Activated CD8-positive, alpha-beta memory T cell treated with anti-CD3 and anti-CD28 coated beads, Interleukin-2, amount 10 ng/mL, durations not matched to agents 7 days and 5 days (primary cell): ENCODE measurements at regions not wholly inside any gene's neighbourhood (a gene's known extent, or its start where the extent isn't known, plus 50 kb on each side); places are given as distances from the start of the nearest gene placed in this dataset.
"Not testable (repeated sequence)": the region's sequence is repeated elsewhere in the genome, so short reads cannot be mapped to it uniquely, and the experiment has no call there.

Source experiments
- ATAC-seq: fragments of 150-1000 bp; cut with Tn5 transposase; one replicate; pipeline ENCODE4 v1.10.0; 2021; ENCODE audit warnings: moderate library complexity
- CTCF ChIA-PET: fragments of 350-600 bp; sonication (Branson Sonifier 250); formaldehyde crosslinking; loops from one replicate; lab custom pipeline; 2021; ENCODE audit warnings: antibody characterized with exemption; lab: Charles Lee
- DNase-seq: peaks from one replicate; pipeline ENCODE4 v3.0.0-alpha.2; 2020
- H3K27ac Mint-ChIP-seq: one replicate; pipeline ENCODE4 v1.8.0; 2021; ENCODE audit warnings: mild to moderate bottlenecking, mixed read lengths
- H3K27me3 Mint-ChIP-seq: one replicate; pipeline ENCODE4 v1.8.0; 2021; ENCODE audit warnings: mixed read lengths
- H3K36me3 Mint-ChIP-seq: one replicate; pipeline ENCODE4 v1.8.0; 2021; ENCODE audit warnings: mild to moderate bottlenecking, mixed read lengths
- H3K4me1 Mint-ChIP-seq: one replicate; pipeline ENCODE4 v1.8.0; 2021; ENCODE audit warnings: mixed read lengths
- H3K4me3 Mint-ChIP-seq: one replicate; pipeline ENCODE4 v1.8.0; 2021; ENCODE audit warnings: mild to moderate bottlenecking, moderate library complexity, mixed read lengths
- H3K9me3 Mint-ChIP-seq: one replicate; pipeline ENCODE4 v1.8.0; 2022; ENCODE audit warnings: low read depth, mixed read lengths

- CTCF ChIA-PET: no interaction called here
- Mint-ChIP-seq H3K27me3 (no peaks in the 10 kb centered on the region), H3K9me3 (no peaks in the 10 kb centered on the region), H3K4me3 (no peak overlapping the region), H3K4me1 (no peaks in the 10 kb centered on the region), H3K27ac (no peak overlapping the region), H3K36me3 (no peaks in the 10 kb centered on the region)
- ATAC-seq (no peak), DNase-seq (no peak)
Observed at GRCh38 chr2:19169134-19169768, 189.2 kb downstream of the OSR1 start.

GRCh38 chr2:19164099-19164498 is 194.3 kb downstream of the OSR1 start:
- H3K4me1 Mint-ChIP-seq, H3K36me3 Mint-ChIP-seq, ATAC-seq, H3K9me3 Mint-ChIP-seq, CTCF ChIA-PET, DNase-seq, H3K27me3 Mint-ChIP-seq, H3K27ac Mint-ChIP-seq, H3K4me3 Mint-ChIP-seq: not testable (repeated sequence)

GRCh38 chr2:19158896-19159295 is 199.5 kb downstream of the OSR1 start:
- Mint-ChIP-seq H3K27ac (no peak overlapping the region), H3K4me3 (no peak overlapping the region), H3K36me3 (no peaks in the 10 kb centered on the region), H3K9me3 (peaks cover 4% of the 10 kb centered on the region), H3K4me1 (no peaks in the 10 kb centered on the region), H3K27me3 (no peaks in the 10 kb centered on the region)
- ATAC-seq (no peak), DNase-seq (no peak)
- CTCF ChIA-PET: no interaction called here

GRCh38 chr2:19158211-19158610 is 200.2 kb downstream of the OSR1 start:
- Mint-ChIP-seq H3K4me3 (no peak overlapping the region), H3K27ac (no peak overlapping the region), H3K27me3 (no peaks in the 10 kb centered on the region), H3K9me3 (peaks cover 4% of the 10 kb centered on the region), H3K4me1 (no peaks in the 10 kb centered on the region), H3K36me3 (no peaks in the 10 kb centered on the region)
- no peak for ATAC-seq
- DNase-seq: no peak
- CTCF ChIA-PET: no interaction called here

GRCh38 chr2:19156646-19157045 is 201.8 kb downstream of the OSR1 start:
- Mint-ChIP-seq H3K9me3 (peaks cover 4% of the 10 kb centered on the region), H3K36me3 (no peaks in the 10 kb centered on the region), H3K27me3 (no peaks in the 10 kb centered on the region), H3K4me3 (no peak overlapping the region), H3K27ac (no peak overlapping the region), H3K4me1 (no peaks in the 10 kb centered on the region)
- DNase-seq (no peak), ATAC-seq (no peak)
- CTCF ChIA-PET: no interaction called here

- no peak for DNase-seq
- Mint-ChIP-seq H3K9me3 (no peaks in the 10 kb centered on the region), H3K36me3 (no peaks in the 10 kb centered on the region), H3K27me3 (no peaks in the 10 kb centered on the region), H3K4me1 (no peaks in the 10 kb centered on the region), H3K27ac (no peak overlapping the region), H3K4me3 (no peak overlapping the region)
- ATAC-seq: no peak
- CTCF ChIA-PET: no interaction called here
Observed at GRCh38 chr2:19150726-19151125, 207.7 kb downstream of the OSR1 start.

GRCh38 chr2:19146867-19147266 is 211.6 kb downstream of the OSR1 start:
- Mint-ChIP-seq H3K27ac (no peak overlapping the region), H3K36me3 (no peaks in the 10 kb centered on the region), H3K9me3 (no peaks in the 10 kb centered on the region), H3K4me1 (no peaks in the 10 kb centered on the region), H3K4me3 (no peak overlapping the region), H3K27me3 (no peaks in the 10 kb centered on the region)
- DNase-seq (no peak), ATAC-seq (no peak)
- CTCF ChIA-PET: no interaction called here

GRCh38 chr2:19141234-19142004 is 217.0 kb downstream of the OSR1 start:
- no peak overlapping the region for H3K4me3 Mint-ChIP-seq
- CTCF ChIA-PET: no interaction called here
- H3K4me1 Mint-ChIP-seq: no peaks in the 10 kb centered on the region
- H3K27me3 Mint-ChIP-seq: no peaks in the 10 kb centered on the region
- DNase-seq: no peak
- no peak overlapping the region for H3K27ac Mint-ChIP-seq
- no peaks in the 10 kb centered on the region for H3K36me3 Mint-ChIP-seq
- no peak for ATAC-seq
- no peaks in the 10 kb centered on the region for H3K9me3 Mint-ChIP-seq

GRCh38 chr2:19140463-19141208 is 217.8 kb downstream of the OSR1 start:
- CTCF ChIA-PET: no interaction called here
- H3K4me1 Mint-ChIP-seq: no peaks in the 10 kb centered on the region

GRCh38 chr2:19139386-19139785 is 219.0 kb downstream of the OSR1 start:
- no peak for ATAC-seq
- no peak overlapping the region for H3K4me3 Mint-ChIP-seq
- H3K4me1 Mint-ChIP-seq: no peaks in the 10 kb centered on the region
- CTCF ChIA-PET: no interaction called here
- DNase-seq: no peak
- H3K27me3 Mint-ChIP-seq: peaks cover 4% of the 10 kb centered on the region
- no peaks in the 10 kb centered on the region for H3K36me3 Mint-ChIP-seq
- H3K9me3 Mint-ChIP-seq: no peaks in the 10 kb centered on the region
- no peak overlapping the region for H3K27ac Mint-ChIP-seq

More at GRCh38 chr2:19140463-19141208, 217.8 kb downstream of the OSR1 start:
- H3K27ac Mint-ChIP-seq: no peak overlapping the region
- H3K36me3 Mint-ChIP-seq: no peaks in the 10 kb centered on the region
- no peak for DNase-seq
- no peaks in the 10 kb centered on the region for H3K9me3 Mint-ChIP-seq
- no peak for ATAC-seq
- peaks cover 2% of the 10 kb centered on the region for H3K27me3 Mint-ChIP-seq
- H3K4me3 Mint-ChIP-seq: no peak overlapping the region

- ATAC-seq: no peak
- H3K4me3 Mint-ChIP-seq: no peak overlapping the region
- no peaks in the 10 kb centered on the region for H3K36me3 Mint-ChIP-seq
- peaks cover 4% of the 10 kb centered on the region for H3K27me3 Mint-ChIP-seq
- no peaks in the 10 kb centered on the region for H3K9me3 Mint-ChIP-seq
- H3K27ac Mint-ChIP-seq: no peak overlapping the region
- CTCF ChIA-PET: no interaction called here
- no peaks in the 10 kb centered on the region for H3K4me1 Mint-ChIP-seq
- DNase-seq: no peak
Observed at GRCh38 chr2:19138264-19138825, 220.1 kb downstream of the OSR1 start.

- DNase-seq (no peak), ATAC-seq (no peak)
- H3K27ac Mint-ChIP-seq: no peak overlapping the region
- no peak overlapping the region for H3K4me3 Mint-ChIP-seq
- H3K9me3 Mint-ChIP-seq: no peaks in the 10 kb centered on the region
- CTCF ChIA-PET: no interaction called here
- H3K4me1 Mint-ChIP-seq: no peaks in the 10 kb centered on the region
- H3K36me3 Mint-ChIP-seq: no peaks in the 10 kb centered on the region
- peaks cover 4% of the 10 kb centered on the region for H3K27me3 Mint-ChIP-seq
Observed at GRCh38 chr2:19137433-19137832, 221.0 kb downstream of the OSR1 start.

GRCh38 chr2:19132967-19133366 is 225.5 kb downstream of the OSR1 start:
- H3K9me3 Mint-ChIP-seq: peaks cover 4% of the 10 kb centered on the region
- CTCF ChIA-PET: no interaction called here
- H3K4me3 Mint-ChIP-seq: no peak overlapping the region
- no peak overlapping the region for H3K27ac Mint-ChIP-seq
- no peak for ATAC-seq
- H3K36me3 Mint-ChIP-seq: peaks cover 8% of the 10 kb centered on the region
- H3K4me1 Mint-ChIP-seq: peaks cover 12% of the 10 kb centered on the region
- H3K27me3 Mint-ChIP-seq: peaks cover 4% of the 10 kb centered on the region
- DNase-seq: no peak
